Epithelial cell of esophagus (primary cell): ENCODE measurements at regions not wholly inside any gene's neighbourhood (a gene's known extent, or its start where the extent isn't known, plus 50 kb on each side); places are given as distances from the start of the nearest gene placed in this dataset.

Experiments used
- DNase-seq: peaks from one replicate; pipeline ENCODE4 v3.0.0; 2010; ENCODE audit warnings: low read depth
- H3K4me3 ChIP-seq: 2 replicates; pipeline ENCODE4 v1.5.1; 2011; ENCODE audit warnings: mild to moderate bottlenecking, low read length, control low read depth
- TF ChIP-seq, protein P1 (sequence below): IDR thresholded peaks from 2 replicates; pipeline ENCODE4 v1.5.1; 2011; ENCODE audit warnings: low read depth, mild to moderate bottlenecking, low read length, control low read depth, inconsistent platforms; ENCODE audit not compliant: insufficient read depth; ENCODE audit errors: missing control alignments

DNA sequence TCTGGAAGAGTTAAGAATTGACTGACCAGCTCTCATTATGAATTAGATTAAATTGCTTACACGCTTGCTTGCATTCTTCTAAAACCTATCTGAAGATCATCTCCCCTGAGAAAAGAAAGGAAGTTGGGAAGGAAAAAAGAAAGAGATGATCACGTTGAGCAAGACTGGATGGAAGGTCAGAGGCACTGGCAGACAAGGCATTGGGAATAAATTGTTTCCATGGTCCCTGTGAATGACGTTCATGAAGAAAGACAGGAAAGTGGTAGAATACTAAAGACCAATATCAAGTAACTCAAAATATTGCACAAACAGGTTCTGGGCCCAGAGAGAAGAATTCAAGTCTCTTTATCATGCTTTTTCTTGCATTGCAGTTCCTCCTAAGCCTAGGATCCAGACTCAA, 1045.4 kb upstream of the MAP3K7 start:
- H3K4me3 ChIP-seq = no peak overlapping the region
- TF ChIP-seq, protein P1, sequence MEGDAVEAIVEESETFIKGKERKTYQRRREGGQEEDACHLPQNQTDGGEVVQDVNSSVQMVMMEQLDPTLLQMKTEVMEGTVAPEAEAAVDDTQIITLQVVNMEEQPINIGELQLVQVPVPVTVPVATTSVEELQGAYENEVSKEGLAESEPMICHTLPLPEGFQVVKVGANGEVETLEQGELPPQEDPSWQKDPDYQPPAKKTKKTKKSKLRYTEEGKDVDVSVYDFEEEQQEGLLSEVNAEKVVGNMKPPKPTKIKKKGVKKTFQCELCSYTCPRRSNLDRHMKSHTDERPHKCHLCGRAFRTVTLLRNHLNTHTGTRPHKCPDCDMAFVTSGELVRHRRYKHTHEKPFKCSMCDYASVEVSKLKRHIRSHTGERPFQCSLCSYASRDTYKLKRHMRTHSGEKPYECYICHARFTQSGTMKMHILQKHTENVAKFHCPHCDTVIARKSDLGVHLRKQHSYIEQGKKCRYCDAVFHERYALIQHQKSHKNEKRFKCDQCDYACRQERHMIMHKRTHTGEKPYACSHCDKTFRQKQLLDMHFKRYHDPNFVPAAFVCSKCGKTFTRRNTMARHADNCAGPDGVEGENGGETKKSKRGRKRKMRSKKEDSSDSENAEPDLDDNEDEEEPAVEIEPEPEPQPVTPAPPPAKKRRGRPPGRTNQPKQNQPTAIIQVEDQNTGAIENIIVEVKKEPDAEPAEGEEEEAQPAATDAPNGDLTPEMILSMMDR = no peak
- DNase-seq = no peak

DNA sequence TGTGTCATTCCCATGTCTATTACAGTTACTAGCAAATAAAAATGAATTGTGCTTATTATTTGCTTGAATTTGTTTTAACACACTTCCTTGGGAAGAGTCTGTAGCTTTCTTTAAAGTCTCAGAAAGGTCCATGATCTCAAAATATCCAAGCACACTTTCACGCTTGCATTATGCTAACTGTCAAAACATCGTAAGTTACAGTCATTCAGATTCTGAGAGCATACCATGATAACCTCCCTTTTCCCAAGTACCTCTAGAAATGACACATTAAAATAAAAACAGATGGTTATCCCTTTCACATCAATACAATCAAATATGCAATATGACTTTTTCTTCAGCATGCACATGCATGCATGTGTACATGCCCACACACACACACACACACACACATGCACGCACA, 1044.4 kb upstream of the MAP3K7 start:
- no peak for DNase-seq
- TF ChIP-seq, protein P1 = no peak
- H3K4me3 ChIP-seq = no peak overlapping the region

DNA sequence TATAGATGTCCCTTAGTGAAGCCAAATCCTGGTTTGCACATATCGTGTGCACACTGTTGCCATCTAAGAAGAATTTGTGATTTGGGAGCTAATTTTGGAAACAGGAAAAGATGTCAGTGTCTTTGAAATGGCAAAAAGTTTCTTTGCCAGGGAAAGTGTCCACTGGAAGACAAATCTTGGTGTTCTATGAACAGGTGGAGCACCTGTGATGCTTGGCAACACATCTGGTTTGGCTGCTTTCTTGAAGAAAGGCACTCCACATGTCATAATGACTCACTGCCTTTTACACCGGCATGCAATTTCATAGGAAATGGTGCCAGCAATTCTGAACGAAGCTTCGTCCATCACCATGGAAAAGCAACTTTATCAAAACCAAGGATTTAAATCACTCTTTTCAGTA, 1040.0 kb upstream of the MAP3K7 start:
- TF ChIP-seq, protein P1 = no peak
- H3K4me3 ChIP-seq = no peak overlapping the region
- DNase-seq = peak; percentile 83

DNA sequence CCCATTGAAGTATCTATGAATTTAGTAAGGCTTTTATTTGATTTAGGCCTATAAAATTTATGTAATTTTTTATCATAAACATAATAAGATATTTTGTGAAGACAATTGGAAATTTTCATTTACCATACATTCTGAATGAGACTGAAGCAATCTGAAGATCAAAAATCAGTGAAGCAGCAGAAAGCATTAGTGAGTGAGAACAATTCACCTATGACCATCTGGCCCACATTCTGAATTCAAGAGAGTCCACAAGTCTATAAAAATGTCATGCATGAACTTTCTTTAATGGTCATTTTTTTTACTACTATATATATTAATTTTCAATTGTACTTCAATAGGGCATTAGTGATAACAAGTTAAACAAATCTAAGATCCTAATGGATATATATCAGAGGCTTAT, 1026.6 kb upstream of the MAP3K7 start:
- TF ChIP-seq, protein P1 = no peak
- no peak overlapping the region for H3K4me3 ChIP-seq
- DNase-seq = no peak

DNA sequence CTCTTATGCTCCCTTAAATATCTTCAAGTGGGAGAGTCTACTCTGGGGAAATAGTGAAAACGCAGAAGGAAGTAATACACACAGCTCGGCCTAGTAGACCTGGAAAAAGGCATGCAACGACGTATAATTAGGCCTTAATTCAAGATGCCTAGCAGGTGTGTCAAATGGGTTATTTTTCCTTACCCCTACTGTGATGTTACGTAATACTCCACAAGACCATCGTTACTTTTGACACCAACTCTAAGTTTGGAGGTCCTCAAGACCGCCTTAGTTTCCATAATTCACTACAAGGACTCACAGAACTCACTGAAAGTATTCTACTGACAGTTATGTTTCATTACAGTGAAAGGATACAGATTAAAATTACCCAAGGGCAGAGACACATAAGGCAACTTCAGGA, 1024.3 kb upstream of the MAP3K7 start:
- TF ChIP-seq, protein P1 = no peak
- H3K4me3 ChIP-seq = no peak overlapping the region
- no peak for DNase-seq

DNA sequence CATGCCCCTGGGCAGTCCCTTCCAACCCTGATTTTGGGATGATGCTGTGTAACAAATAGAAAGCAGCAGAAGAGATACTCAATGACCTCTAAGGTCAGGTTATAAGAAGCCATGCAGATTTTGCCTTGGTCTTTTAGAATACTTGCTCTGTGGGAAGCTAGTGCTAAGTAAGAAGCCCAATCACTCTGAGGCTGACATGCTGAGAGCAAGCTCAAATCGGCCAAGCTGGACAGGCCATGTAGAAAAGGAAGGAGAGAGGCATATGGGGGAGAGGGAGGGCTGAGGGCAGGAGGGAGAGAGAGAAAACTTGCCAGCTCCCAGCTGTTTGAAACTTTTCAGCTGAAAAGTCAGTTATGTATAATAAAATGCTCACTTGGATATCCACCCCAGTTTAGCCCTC, 1021.6 kb upstream of the MAP3K7 start:
- TF ChIP-seq, protein P1 = no peak
- no peak overlapping the region for H3K4me3 ChIP-seq
- DNase-seq = no peak

DNA sequence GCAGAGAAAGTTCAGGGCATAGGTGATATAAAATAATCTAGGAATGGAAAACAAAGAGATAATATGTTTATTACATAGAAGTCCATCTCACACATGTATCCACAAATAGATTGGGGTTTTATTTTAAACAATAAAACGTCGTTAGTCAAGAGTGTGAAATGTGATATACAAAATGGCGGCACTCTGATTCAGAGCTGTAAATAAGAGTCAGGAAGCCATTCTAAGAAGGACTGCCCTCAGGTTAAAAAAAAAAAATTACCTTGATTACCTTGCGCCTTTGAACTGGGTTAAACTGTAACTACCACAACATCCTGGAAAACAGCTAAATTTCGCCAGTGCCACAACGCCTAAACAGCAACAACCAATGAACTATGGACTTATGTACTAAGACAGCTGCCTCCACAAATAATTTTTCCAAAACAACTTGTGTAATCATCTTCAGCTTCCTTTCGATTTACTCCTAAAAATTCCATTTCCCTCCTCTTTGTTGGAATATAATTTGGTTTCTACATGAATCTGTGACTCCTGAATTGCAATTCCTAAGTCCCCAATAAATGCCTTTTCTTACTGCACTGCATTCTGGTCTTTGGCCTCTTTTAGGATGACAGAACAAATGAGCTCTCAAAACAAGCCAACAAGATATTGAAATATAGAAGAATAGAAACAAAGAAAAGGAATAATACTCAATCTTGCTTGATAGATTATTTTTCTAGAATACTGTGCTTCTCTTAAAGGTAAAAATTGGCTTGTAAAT, 1019.5 kb upstream of the MAP3K7 start:
- no peak for DNase-seq
- TF ChIP-seq, protein P1 = no peak
- no peak overlapping the region for H3K4me3 ChIP-seq
